ENCODE measurements at regions not wholly inside any gene's neighbourhood (a gene's known extent, or its start where the extent isn't known, plus 50 kb on each side); places are given as distances from the start of the nearest gene placed in this dataset.

- Histone ChIP-seq H3K9me3 (no peaks in the 10 kb centered on the region), H3K4me1 (peaks cover 23 to 70% (median 57%) of the 10 kb centered on the region in 9 donors), H3K27me3 (no peaks in the 10 kb centered on the region), H3K4me3 (no peak overlapping the region), H3K36me3 (no peaks in the 10 kb centered on the region), H3K27ac (peak overlapping the region in 5 of 10 donors; percentile 88 to 91 (median 89))
- no peak for DNase-seq
- no peak for ATAC-seq
- TF ChIP-seq, protein P1, sequence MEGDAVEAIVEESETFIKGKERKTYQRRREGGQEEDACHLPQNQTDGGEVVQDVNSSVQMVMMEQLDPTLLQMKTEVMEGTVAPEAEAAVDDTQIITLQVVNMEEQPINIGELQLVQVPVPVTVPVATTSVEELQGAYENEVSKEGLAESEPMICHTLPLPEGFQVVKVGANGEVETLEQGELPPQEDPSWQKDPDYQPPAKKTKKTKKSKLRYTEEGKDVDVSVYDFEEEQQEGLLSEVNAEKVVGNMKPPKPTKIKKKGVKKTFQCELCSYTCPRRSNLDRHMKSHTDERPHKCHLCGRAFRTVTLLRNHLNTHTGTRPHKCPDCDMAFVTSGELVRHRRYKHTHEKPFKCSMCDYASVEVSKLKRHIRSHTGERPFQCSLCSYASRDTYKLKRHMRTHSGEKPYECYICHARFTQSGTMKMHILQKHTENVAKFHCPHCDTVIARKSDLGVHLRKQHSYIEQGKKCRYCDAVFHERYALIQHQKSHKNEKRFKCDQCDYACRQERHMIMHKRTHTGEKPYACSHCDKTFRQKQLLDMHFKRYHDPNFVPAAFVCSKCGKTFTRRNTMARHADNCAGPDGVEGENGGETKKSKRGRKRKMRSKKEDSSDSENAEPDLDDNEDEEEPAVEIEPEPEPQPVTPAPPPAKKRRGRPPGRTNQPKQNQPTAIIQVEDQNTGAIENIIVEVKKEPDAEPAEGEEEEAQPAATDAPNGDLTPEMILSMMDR (IDR thresholded peaks at IDR 0.05) = no peak
- intact Hi-C loops (cut with DNase I) = loop anchor here in 5 of 10 donors (5.0 to 10.0 kb wide), 5 partner anchors 71 to 396 kb away; no protein-coding TSS in a partner anchor
- WGBS, 2 donors = 96 to 97% methylated on average over 3 of the region's 3 CpGs
Measured at GRCh38 chr9:89998633-89999032, 393.8 kb downstream of the GADD45G start.

- intact Hi-C loops (cut with DNase I) = loop anchor here in 5 of 10 donors (5.0 to 10.0 kb wide), 5 partner anchors 72 to 397 kb away; no protein-coding TSS in a partner anchor
- no peaks in the 10 kb centered on the region for H3K27me3 ChIP-seq
- H3K27ac ChIP-seq = peak overlapping the region; percentile 71 to 91 (median 88)
- H3K9me3 ChIP-seq = no peaks in the 10 kb centered on the region
- TF ChIP-seq, protein P1 (IDR thresholded peaks at IDR 0.05) = no peak
- peaks cover 23 to 70% (median 55%) of the 10 kb centered on the region in 9 donors for H3K4me1 ChIP-seq
- 69 to 72% methylated on average over 3 of the region's 3 CpGs for WGBS, 2 donors
- H3K36me3 ChIP-seq = no peaks in the 10 kb centered on the region
- peak in 7 of 8 donors; percentile 8 to 58 (median 25) for ATAC-seq
- peak overlapping the region in 1 of 10 donors; percentile 34 for H3K4me3 ChIP-seq
- no peak for DNase-seq
Measured at GRCh38 chr9:89999176-89999533, 394.3 kb downstream of the GADD45G start.

GRCh38 chr9:89999534-90000370 is 394.9 kb downstream of the GADD45G start:
- TF ChIP-seq, protein P1 (IDR thresholded peaks at IDR 0.05) = peak in 2 of 9 donors; percentile 35 to 37
- peaks cover 23 to 64% (median 50%) of the 10 kb centered on the region in 9 donors for H3K4me1 ChIP-seq
- H3K27ac ChIP-seq = peak overlapping the region; percentile 71 to 91 (median 88)
- H3K36me3 ChIP-seq = no peaks in the 10 kb centered on the region
- ATAC-seq (peak; percentile 82 to 95 (median 92)), DNase-seq (peak; percentile 76 to 81)
- intact Hi-C loops (cut with DNase I) = loop anchor here in 8 of 10 donors (2.0 to 10.0 kb wide), 8 partner anchors 72 to 397 kb away; partner anchors contain the start of gene GADD45G (in 1 of the 8)
- 17 to 21% methylated on average over 12 of the region's 12 CpGs for WGBS, 2 donors
- peak overlapping the region in 9 of 10 donors; percentile 10 to 34 (median 17) for H3K4me3 ChIP-seq
- H3K27me3 ChIP-seq = no peaks in the 10 kb centered on the region
- no peaks in the 10 kb centered on the region for H3K9me3 ChIP-seq

DNA sequence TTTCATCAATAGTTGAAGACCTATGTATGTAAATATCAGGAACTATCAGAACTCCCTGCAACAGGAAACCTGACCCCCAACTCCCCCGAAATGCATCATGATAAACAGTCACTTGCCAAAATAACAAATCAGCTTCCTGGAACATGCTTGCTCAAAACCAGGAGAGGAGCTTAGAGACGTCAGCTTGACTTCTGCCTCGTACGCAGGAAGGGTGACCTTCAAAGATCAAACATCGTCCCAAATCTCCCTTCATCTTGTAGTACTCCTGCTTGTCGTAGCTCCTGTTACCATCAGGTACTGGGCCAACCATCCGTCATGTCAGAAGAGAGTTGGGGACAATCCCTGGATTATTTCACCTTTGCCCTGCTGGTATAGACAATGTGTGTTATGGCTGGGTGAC is 396.1 kb downstream of the GADD45G start:
- intact Hi-C loops (cut with DNase I) = loop anchor here in 7 of 10 donors (2.0 to 10.0 kb wide), 5 partner anchors 94 to 399 kb away; partner anchors contain the start of gene GADD45G (in 1 of the 7)
- Histone ChIP-seq H3K4me3 (no peak overlapping the region), H3K36me3 (no peaks in the 10 kb centered on the region), H3K9me3 (peaks cover 0 to 11% (median 0%) of the 10 kb centered on the region in 11 donors), H3K27me3 (no peaks in the 10 kb centered on the region), H3K27ac (peak overlapping the region in 9 of 10 donors; percentile 21 to 91 (median 88)), H3K4me1 (peaks cover 23 to 55% (median 47%) of the 10 kb centered on the region in 9 donors)
- no peak for DNase-seq
- ATAC-seq = peak in 2 of 8 donors; percentile 17 to 37
- TF ChIP-seq, protein P1 (IDR thresholded peaks at IDR 0.05) = no peak
- WGBS, 2 donors = 31 to 36% methylated on average over 7 of the region's 7 CpGs
